Liver (tissue), 3 donors: ENCODE measurements at regions not wholly inside any gene's neighbourhood (a gene's known extent, or its start where the extent isn't known, plus 50 kb on each side); places are given as distances from the start of the nearest gene placed in this dataset.

Source experiments
- HNF4A ChIP-seq, 2 donors: conservative IDR thresholded peaks; 2 replicates each; pipeline ENCODE4 v1.6.1; 2016; ENCODE audit warnings: antibody characterized with exemption in 2 of 2, mild to moderate bottlenecking in 2 of 2
- HNF4G ChIP-seq: IDR thresholded peaks from 2 replicates; pipeline ENCODE4 v1.6.1; 2016; ENCODE audit warnings: antibody characterized with exemption
- JUND ChIP-seq, 2 donors: IDR thresholded peaks; 2 replicates each; pipeline ENCODE4 v1.6.1; 2016; ENCODE audit warnings: antibody characterized with exemption in 2 of 2
- RAD21 ChIP-seq, 2 donors: IDR thresholded peaks; 2 replicates each; pipeline ENCODE4 v1.6.1; 2016; ENCODE audit warnings: antibody characterized with exemption in 2 of 2, mild to moderate bottlenecking in 2 of 2
- RXRA ChIP-seq, 2 donors: IDR thresholded peaks; 2 replicates each; pipeline ENCODE4 v1.6.1; 2017 to 2018; ENCODE audit warnings: antibody characterized with exemption in 2 of 2, mild to moderate bottlenecking in 1 of 2
- TAF1 ChIP-seq: conservative IDR thresholded peaks from 2 replicates; pipeline ENCODE4 v1.6.1; 2016; ENCODE audit warnings: antibody characterized with exemption, mild to moderate bottlenecking
- YY1 ChIP-seq: IDR thresholded peaks from 2 replicates; pipeline ENCODE4 v1.6.1; 2016; ENCODE audit warnings: antibody characterized with exemption, mild to moderate bottlenecking
- TF ChIP-seq, protein P1 (sequence below): fragments of 150-350 bp; IDR thresholded peaks from 2 replicates; pipeline ENCODE4 v1.5.1; 2017; ENCODE audit warnings: improper control_type of control experiment, low read depth, low read length; ENCODE audit not compliant: missing input control
- TF ChIP-seq, protein P2 (sequence below): IDR thresholded peaks from 2 replicates; pipeline ENCODE4 v1.6.1; 2016; ENCODE audit warnings: antibody characterized with exemption
- TF ChIP-seq, protein P3 (sequence below): IDR thresholded peaks from 2 replicates; pipeline ENCODE4 v1.6.1; 2016; ENCODE audit warnings: antibody characterized with exemption
- donor health status: healthy.
- donor health status: healthy.

DNA sequence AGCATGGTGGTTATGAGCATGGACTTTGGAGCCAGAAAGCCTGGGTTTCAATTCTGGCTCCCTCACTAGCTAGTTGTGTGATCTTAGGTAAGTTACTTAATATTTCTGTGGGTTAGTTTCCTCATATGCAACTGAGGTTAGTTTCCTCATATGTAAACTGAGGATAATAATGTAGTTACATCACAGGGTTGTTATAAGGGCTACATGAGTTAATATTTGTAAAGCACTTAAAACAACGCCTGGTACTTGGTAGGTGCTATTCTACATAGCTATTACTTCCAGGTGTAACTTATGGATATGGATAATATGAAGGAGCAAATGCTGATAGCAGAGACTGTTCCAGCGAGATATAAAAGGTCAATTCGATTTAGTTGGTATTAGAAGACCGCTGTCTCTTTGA lies 69.4 kb upstream of the POU5F2 start:
- TF ChIP-seq RAD21 (IDR thresholded peaks at IDR 0.05): no peak
- TF ChIP-seq YY1: no peak
- TF ChIP-seq, protein P1, sequence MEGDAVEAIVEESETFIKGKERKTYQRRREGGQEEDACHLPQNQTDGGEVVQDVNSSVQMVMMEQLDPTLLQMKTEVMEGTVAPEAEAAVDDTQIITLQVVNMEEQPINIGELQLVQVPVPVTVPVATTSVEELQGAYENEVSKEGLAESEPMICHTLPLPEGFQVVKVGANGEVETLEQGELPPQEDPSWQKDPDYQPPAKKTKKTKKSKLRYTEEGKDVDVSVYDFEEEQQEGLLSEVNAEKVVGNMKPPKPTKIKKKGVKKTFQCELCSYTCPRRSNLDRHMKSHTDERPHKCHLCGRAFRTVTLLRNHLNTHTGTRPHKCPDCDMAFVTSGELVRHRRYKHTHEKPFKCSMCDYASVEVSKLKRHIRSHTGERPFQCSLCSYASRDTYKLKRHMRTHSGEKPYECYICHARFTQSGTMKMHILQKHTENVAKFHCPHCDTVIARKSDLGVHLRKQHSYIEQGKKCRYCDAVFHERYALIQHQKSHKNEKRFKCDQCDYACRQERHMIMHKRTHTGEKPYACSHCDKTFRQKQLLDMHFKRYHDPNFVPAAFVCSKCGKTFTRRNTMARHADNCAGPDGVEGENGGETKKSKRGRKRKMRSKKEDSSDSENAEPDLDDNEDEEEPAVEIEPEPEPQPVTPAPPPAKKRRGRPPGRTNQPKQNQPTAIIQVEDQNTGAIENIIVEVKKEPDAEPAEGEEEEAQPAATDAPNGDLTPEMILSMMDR: no peak
- TF ChIP-seq HNF4G: no peak
- TF ChIP-seq JUND (IDR thresholded peaks at IDR 0.05): no peak
- TF ChIP-seq HNF4A (conservative IDR thresholded peaks at IDR 0.05): no peak
- no peak for TF ChIP-seq TAF1
- TF ChIP-seq, protein P2, sequence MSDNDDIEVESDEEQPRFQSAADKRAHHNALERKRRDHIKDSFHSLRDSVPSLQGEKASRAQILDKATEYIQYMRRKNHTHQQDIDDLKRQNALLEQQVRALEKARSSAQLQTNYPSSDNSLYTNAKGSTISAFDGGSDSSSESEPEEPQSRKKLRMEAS: no peak
- TF ChIP-seq, protein P3, sequence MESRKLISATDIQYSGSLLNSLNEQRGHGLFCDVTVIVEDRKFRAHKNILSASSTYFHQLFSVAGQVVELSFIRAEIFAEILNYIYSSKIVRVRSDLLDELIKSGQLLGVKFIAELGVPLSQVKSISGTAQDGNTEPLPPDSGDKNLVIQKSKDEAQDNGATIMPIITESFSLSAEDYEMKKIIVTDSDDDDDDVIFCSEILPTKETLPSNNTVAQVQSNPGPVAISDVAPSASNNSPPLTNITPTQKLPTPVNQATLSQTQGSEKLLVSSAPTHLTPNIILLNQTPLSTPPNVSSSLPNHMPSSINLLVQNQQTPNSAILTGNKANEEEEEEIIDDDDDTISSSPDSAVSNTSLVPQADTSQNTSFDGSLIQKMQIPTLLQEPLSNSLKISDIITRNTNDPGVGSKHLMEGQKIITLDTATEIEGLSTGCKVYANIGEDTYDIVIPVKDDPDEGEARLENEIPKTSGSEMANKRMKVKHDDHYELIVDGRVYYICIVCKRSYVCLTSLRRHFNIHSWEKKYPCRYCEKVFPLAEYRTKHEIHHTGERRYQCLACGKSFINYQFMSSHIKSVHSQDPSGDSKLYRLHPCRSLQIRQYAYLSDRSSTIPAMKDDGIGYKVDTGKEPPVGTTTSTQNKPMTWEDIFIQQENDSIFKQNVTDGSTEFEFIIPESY: no peak
- no peak for TF ChIP-seq RXRA (IDR thresholded peaks at IDR 0.05)
